MM.1S (cell line): ENCODE measurements at regions not wholly inside any gene's neighbourhood (a gene's known extent, or its start where the extent isn't known, plus 50 kb on each side); places are given as distances from the start of the nearest gene placed in this dataset.

ENCODE experiments used
- CTCF ChIP-seq: fragments of 300-600 bp; sonication (generic); IDR thresholded peaks from 2 replicates; pipeline ENCODE4 v1.5.1; 2016; ENCODE audit warnings: antibody characterized with exemption, low read length, mixed read lengths
- EZH2phosphoT487 ChIP-seq: fragments of 300-600 bp; sonication (generic); IDR thresholded peaks from 2 replicates; pipeline ENCODE4 v1.6.1; 2018; ENCODE audit warnings: antibody characterized with exemption, low read length

- TF ChIP-seq CTCF (no peak), EZH2phosphoT487 (no peak)
These were observed 571.1 kb downstream of the MAT2B start for GRCh38 chr5:164076556-164076955.
